SIG-M5 (cell line): ENCODE measurements at regions not wholly inside any gene's neighbourhood (a gene's known extent, or its start where the extent isn't known, plus 50 kb on each side); places are given as distances from the start of the nearest gene placed in this dataset.
"Not testable (repeated sequence)": the region's sequence is repeated elsewhere in the genome, so short reads cannot be mapped to it uniquely, and the experiment has no call there.

Experiments used
- DNase-seq: peaks from one replicate; lab custom pipeline; 2025; lab: John Stamatoyannopoulos, UW

GRCh38 chr14:81751198-81751597 is 217.5 kb upstream of the SEL1L start:
- no peak for DNase-seq

GRCh38 chr14:81759541-81759940 is 225.9 kb upstream of the SEL1L start:
- no peak for DNase-seq

- DNase-seq = peak; percentile 16
Observed at GRCh38 chr14:81765651-81766275, 232.1 kb upstream of the SEL1L start.

GRCh38 chr14:81766321-81766915 is 232.8 kb upstream of the SEL1L start:
- DNase-seq = peak; percentile 84

- DNase-seq = no peak
Observed at GRCh38 chr14:81767266-81767995, 233.8 kb upstream of the SEL1L start.

- no peak for DNase-seq
Observed at GRCh38 chr14:81771651-81772275, 238.1 kb upstream of the SEL1L start.

GRCh38 chr14:81772381-81772780 is 238.7 kb upstream of the SEL1L start:
- peak; percentile 73 for DNase-seq

- DNase-seq = no peak
Observed at GRCh38 chr14:81776531-81776930, 242.9 kb upstream of the SEL1L start.

GRCh38 chr14:81781798-81782197 is 248.1 kb upstream of the SEL1L start:
- not testable (repeated sequence) for DNase-seq

- DNase-seq = no peak
Observed at GRCh38 chr14:81784084-81784483, 250.4 kb upstream of the SEL1L start.

- no peak for DNase-seq
Observed at GRCh38 chr14:81797315-81797714, 263.7 kb upstream of the SEL1L start.

GRCh38 chr14:81801921-81802320 is 268.3 kb upstream of the SEL1L start:
- no peak for DNase-seq

- DNase-seq = no peak
Observed at GRCh38 chr14:81802341-81802740, 268.7 kb upstream of the SEL1L start.

- DNase-seq = no peak
Observed at GRCh38 chr14:81805785-81806184, 272.1 kb upstream of the SEL1L start.

- DNase-seq = no peak
Observed at GRCh38 chr14:81811705-81812269, 278.1 kb upstream of the SEL1L start.

- DNase-seq = no peak
Observed at GRCh38 chr14:81818271-81818670, 284.6 kb upstream of the SEL1L start.

- DNase-seq = no peak
Observed at GRCh38 chr14:81819344-81819743, 285.7 kb upstream of the SEL1L start.

- DNase-seq = no peak
Observed at GRCh38 chr14:81819910-81820309, 286.3 kb upstream of the SEL1L start.

- no peak for DNase-seq
Observed at GRCh38 chr14:81826081-81826480, 292.4 kb upstream of the SEL1L start.

GRCh38 chr14:81829447-81829846 is 295.8 kb upstream of the SEL1L start:
- DNase-seq = no peak

- DNase-seq = no peak
Observed at GRCh38 chr14:81831128-81831820, 297.6 kb upstream of the SEL1L start.

- no peak for DNase-seq
Observed at GRCh38 chr14:81834308-81834707, 300.7 kb upstream of the SEL1L start.
